HG03571 (cell line): ENCODE measurements at regions not wholly inside any gene's neighbourhood (a gene's known extent, or its start where the extent isn't known, plus 50 kb on each side); places are given as distances from the start of the nearest gene placed in this dataset.

ENCODE experiments used
- ATAC-seq: cut with Tn5 transposase; IDR thresholded peaks from one replicate; pipeline ENCODE4 v1.9.1; 2021; ENCODE audit not compliant: unreplicated experiment

- ATAC-seq: no peak
These were observed 170.3 kb downstream of the NUP210 start for GRCh38 chr3:13249664-13250390.

- ATAC-seq: no peak
These were observed 171.5 kb downstream of the NUP210 start for GRCh38 chr3:13248640-13249039.

- ATAC-seq: no peak
These were observed 172.4 kb upstream of the IQSEC1 start for GRCh38 chr3:13245615-13245978.

- no peak for ATAC-seq
These were observed 170.4 kb upstream of the IQSEC1 start for GRCh38 chr3:13243586-13243985.

GRCh38 chr3:13242364-13242737, 169.1 kb upstream of the IQSEC1 start:
- ATAC-seq: no peak

GRCh38 chr3:13241621-13242363, 168.6 kb upstream of the IQSEC1 start:
- ATAC-seq: no peak

- ATAC-seq: no peak
These were observed 167.8 kb upstream of the IQSEC1 start for GRCh38 chr3:13240928-13241618.

GRCh38 chr3:13239467-13239760, 166.2 kb upstream of the IQSEC1 start:
- no peak for ATAC-seq

- ATAC-seq: no peak
These were observed 165.6 kb upstream of the IQSEC1 start for GRCh38 chr3:13238687-13239466.

- ATAC-seq: no peak
These were observed 164.7 kb upstream of the IQSEC1 start for GRCh38 chr3:13237776-13238490.

- no peak for ATAC-seq
These were observed 163.4 kb upstream of the IQSEC1 start for GRCh38 chr3:13236557-13237173.

- no peak for ATAC-seq
These were observed 162.7 kb upstream of the IQSEC1 start for GRCh38 chr3:13235897-13236296.

GRCh38 chr3:13235079-13235478, 161.8 kb upstream of the IQSEC1 start:
- ATAC-seq: no peak

GRCh38 chr3:13234666-13235065, 161.4 kb upstream of the IQSEC1 start:
- no peak for ATAC-seq

GRCh38 chr3:13233487-13234485, 160.6 kb upstream of the IQSEC1 start:
- ATAC-seq: no peak

- no peak for ATAC-seq
These were observed 158.8 kb upstream of the IQSEC1 start for GRCh38 chr3:13231781-13232666.

GRCh38 chr3:13229273-13229949, 156.2 kb upstream of the IQSEC1 start:
- no peak for ATAC-seq

- no peak for ATAC-seq
These were observed 155.4 kb upstream of the IQSEC1 start for GRCh38 chr3:13228584-13228983.
